HepG2 (cell line): ENCODE measurements at regions not wholly inside any gene's neighbourhood (a gene's known extent, or its start where the extent isn't known, plus 50 kb on each side); places are given as distances from the start of the nearest gene placed in this dataset.

Experiments used
- ATAC-seq: fragments of 200-7000 bp; cut with Tn5 transposase; 3 replicates; pipeline ENCODE4 v1.9.1; 2020; ENCODE audit warnings: mild to moderate bottlenecking, moderate library complexity
- BruUV-seq: library from RNA; stranded (reverse); fragments of 400-500 nt; replicated peaks from 2 replicates; lab custom pipeline; 2021; lab: Mats Ljungman, UMichigan
- CTCF ChIA-PET: fragments of 300-600 bp; formaldehyde crosslinking; extraction: SDS; loops from one replicate; lab custom pipeline; 2021; ENCODE audit warnings: low total read pairs, inconsistent platforms, low intra/inter-chr PET ratio; lab: Yijun Ruan, JAX
- POLR2A ChIA-PET: fragments of 350-600 bp; sonication (Branson Sonifier 250); formaldehyde crosslinking; loops from one replicate; lab custom pipeline; 2020; ENCODE audit warnings: antibody characterized with exemption, inconsistent platforms; lab: Yijun Ruan, JAX
- DNase-seq: peaks from one replicate; pipeline ENCODE4 v3.0.0-alpha.2; 2015; ENCODE audit warnings: low spot score
- FAIRE-seq: peaks from 3 replicates; lab custom pipeline; 2011; peaks lifted over from hg19 to GRCh38; lab: Jason Lieb, UNC
- H2AFZ ChIP-seq: one replicate; pipeline ENCODE4 v1.6.1; 2011; ENCODE audit warnings: low read length, inconsistent platforms
- H3K27ac ChIP-seq: fragments of 300-600 bp; 3 replicates; pipeline ENCODE4 v1.8.0; 2011; ENCODE audit warnings: mixed run types, mild to moderate bottlenecking, mixed read lengths, low read length, inconsistent platforms; ENCODE audit not compliant: insufficient read depth; ENCODE audit errors: extremely low read length
- H3K27me3 ChIP-seq, 2 experiments: fragments of 200-600 bp in 1 of 2; 2 replicates in 1 of 2; 3 replicates in 1 of 2; pipeline versions ENCODE4 v1.6.0 to v1.8.0; 2011; ENCODE audit warnings: low read length in 2 of 2, mild to moderate bottlenecking in 2 of 2, moderate library complexity in 2 of 2, inconsistent platforms in 1 of 2; ENCODE audit not compliant: insufficient read depth in 2 of 2, control insufficient read depth in 1 of 2
- H3K36me3 ChIP-seq, 2 experiments: fragments of 200-600 bp in 1 of 2; replicated peaks in 1 of 2; 2 replicates in 1 of 2; 3 replicates in 1 of 2; pipeline versions ENCODE4 v1.5.1 to v1.8.0; 2011; ENCODE audit warnings: low read length in 2 of 2, inconsistent platforms in 1 of 2; ENCODE audit not compliant: insufficient read depth in 2 of 2, control insufficient read depth in 1 of 2
- H3K4me1 ChIP-seq: 2 replicates; pipeline ENCODE4 v1.5.1; 2012; ENCODE audit warnings: low read length, inconsistent platforms; ENCODE audit not compliant: insufficient read depth
- H3K4me2 ChIP-seq: 2 replicates; pipeline ENCODE4 v1.6.0; 2011; ENCODE audit warnings: low read depth, low read length, inconsistent platforms
- H3K4me3 ChIP-seq, 3 experiments: fragments of 200-600 bp in 1 of 3; sonication (generic), shearing (Covaris generic) in 1 of 3; replicated peaks in 1 of 3; 2 replicates each; pipeline ENCODE4 v1.5.1; 2011 to 2016; ENCODE audit warnings: low read length in 3 of 3, inconsistent platforms in 2 of 3, low read depth in 2 of 3, mild to moderate bottlenecking in 2 of 3, control low read depth in 1 of 3, mixed read lengths in 1 of 3; ENCODE audit not compliant: insufficient read depth in 1 of 3
- H3K79me2 ChIP-seq: one replicate; pipeline ENCODE4 v1.6.1; 2011; ENCODE audit warnings: low read length, inconsistent platforms; ENCODE audit not compliant: insufficient read depth
- H3K9ac ChIP-seq: 2 replicates; pipeline ENCODE4 v1.6.0; 2011; ENCODE audit warnings: mild to moderate bottlenecking, low read depth, low read length, inconsistent platforms; ENCODE audit not compliant: insufficient read depth
- H3K9me3 ChIP-seq: 2 replicates; pipeline ENCODE4 v1.5.1; 2012; ENCODE audit warnings: mild to moderate bottlenecking, low read length
- H4K20me1 ChIP-seq: 2 replicates; pipeline ENCODE4 v1.6.0; 2011; ENCODE audit warnings: inconsistent platforms, mild to moderate bottlenecking, low read length, moderate library complexity; ENCODE audit not compliant: insufficient read depth
- DNMT3B ChIP-seq: conservative IDR thresholded peaks from 2 replicates; pipeline ENCODE4 v1.6.1; 2016; ENCODE audit warnings: missing biosample characterization, control low read depth
- MAFF ChIP-seq: IDR thresholded peaks from 2 replicates; pipeline ENCODE4 v1.6.1; 2011; ENCODE audit warnings: low read depth, low read length, improper control_type of control experiment
- MAFK ChIP-seq, 2 experiments: IDR thresholded peaks in 1 of 2; conservative IDR thresholded peaks in 1 of 2; 2 replicates each; pipeline ENCODE4 v1.6.1; 2011; ENCODE audit warnings: improper control_type of control experiment in 2 of 2, low read length in 2 of 2
- NBN ChIP-seq: fragments of 450-650 bp; conservative IDR thresholded peaks from 2 replicates; pipeline ENCODE4 v1.6.1; 2017
- TCF12 ChIP-seq, 2 experiments: fragments of 450-650 bp in 1 of 2; sonication (generic) in 1 of 2; formaldehyde crosslinking in 1 of 2; IDR thresholded peaks; 2 replicates each; pipeline versions ENCODE4 v1.6.1 to v1.8.0; 2017 to 2022; ENCODE audit warnings: antibody characterized with exemption in 1 of 2, mild to moderate bottlenecking in 1 of 2, missing genetic modification reagents in 1 of 2, moderate library complexity in 1 of 2
- ZFX ChIP-seq: sonication (generic); formaldehyde crosslinking; IDR thresholded peaks from 2 replicates; pipeline ENCODE4 v1.4.0; 2020; ENCODE audit warnings: mild to moderate bottlenecking, low read depth, missing genetic modification reagents, moderate library complexity
- ZNF101 ChIP-seq: sonication (generic); formaldehyde crosslinking; IDR thresholded peaks from 2 replicates; pipeline ENCODE4 v1.4.0; 2020; ENCODE audit warnings: mild to moderate bottlenecking, low read depth, missing genetic modification reagents, borderline replicate concordance
- WGBS: methylation state at CpG from one replicate; pipeline ENCODE4 v1.1.6; 2017; ENCODE audit warnings: low lambda C conversion rate; 5-methylcytosine and 5-hydroxymethylcytosine counted together
- in situ Hi-C: cut with HindIII; loops from 2 replicates; pipeline ENCODE4 v1.10.0; 2017; ENCODE audit warnings: low pct_unique_long_range_greater_than_20kb; ENCODE audit not compliant: extremely low pct_ligation_motif_present
- intact Hi-C: fragments of 100-400 bp; cut with micrococcal nuclease; formaldehyde crosslinking; loops from one replicate; pipeline ENCODE4 v1.10.0; 2022; ENCODE audit not compliant: unreplicated experiment
- TF ChIP-seq, protein P1 (sequence below): IDR thresholded peaks from 2 replicates; pipeline ENCODE4 v1.6.1; 2012; ENCODE audit warnings: inconsistent platforms
- TF ChIP-seq, protein P2 (sequence below): sonication (generic); formaldehyde crosslinking; IDR thresholded peaks from 2 replicates; pipeline ENCODE4 v1.8.1; 2023; ENCODE audit warnings: missing genetic modification reagents, mild to moderate bottlenecking, borderline replicate concordance
- TF ChIP-seq, protein P3 (sequence below): sonication (generic); formaldehyde crosslinking; IDR thresholded peaks from 2 replicates; pipeline ENCODE4 v1.4.0; 2020; ENCODE audit warnings: mild to moderate bottlenecking, missing genetic modification reagents
- TF ChIP-seq, protein P4 (sequence below): IDR thresholded peaks from 2 replicates; pipeline ENCODE4 v1.4.0; 2020; ENCODE audit warnings: mild to moderate bottlenecking, missing genetic modification reagents

DNA sequence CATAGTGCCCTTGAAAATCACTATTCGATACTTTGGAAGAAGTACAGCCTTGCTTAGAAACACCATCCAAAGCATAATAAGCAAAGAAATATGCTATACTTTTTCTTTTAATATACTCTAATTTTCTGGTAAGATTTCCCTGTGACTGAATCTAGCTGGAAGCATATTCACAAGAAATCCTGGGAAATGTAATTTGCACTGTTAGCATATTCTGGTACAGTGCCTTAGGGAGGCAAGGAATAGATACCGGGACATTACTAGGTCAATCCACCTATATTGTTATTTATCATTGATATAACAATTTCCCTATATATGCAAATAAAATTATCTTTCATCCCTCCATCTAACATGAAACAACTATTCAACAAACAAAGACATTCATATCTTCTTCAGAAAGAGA, 1131.3 kb upstream of the PRR20A start:
- CTCF ChIA-PET = no interaction called here
- intact Hi-C loops = no loop called here
- no peaks in the 10 kb centered on the region for H3K27me3 ChIP-seq
- no peak overlapping the region for H3K4me2 ChIP-seq
- in situ Hi-C loops = no loop called here
- POLR2A ChIA-PET = no interaction called here
- ATAC-seq (no peak), DNase-seq (no peak), FAIRE-seq (no peak)
- no peaks in the 10 kb centered on the region for H3K79me2 ChIP-seq
- no peaks in the 10 kb centered on the region for H3K4me1 ChIP-seq
- no peaks in the 10 kb centered on the region for H3K36me3 ChIP-seq
- no peak overlapping the region for H3K9ac ChIP-seq
- peak; percentile 46 for TF ChIP-seq MAFF
- TF ChIP-seq, protein P1, sequence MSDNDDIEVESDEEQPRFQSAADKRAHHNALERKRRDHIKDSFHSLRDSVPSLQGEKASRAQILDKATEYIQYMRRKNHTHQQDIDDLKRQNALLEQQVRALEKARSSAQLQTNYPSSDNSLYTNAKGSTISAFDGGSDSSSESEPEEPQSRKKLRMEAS = no peak
- TF ChIP-seq, protein P2, sequence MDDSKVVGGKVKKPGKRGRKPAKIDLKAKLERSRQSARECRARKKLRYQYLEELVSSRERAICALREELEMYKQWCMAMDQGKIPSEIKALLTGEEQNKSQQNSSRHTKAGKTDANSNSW (CRISPR knock-in tag) = no peak
- TF ChIP-seq, protein P3, sequence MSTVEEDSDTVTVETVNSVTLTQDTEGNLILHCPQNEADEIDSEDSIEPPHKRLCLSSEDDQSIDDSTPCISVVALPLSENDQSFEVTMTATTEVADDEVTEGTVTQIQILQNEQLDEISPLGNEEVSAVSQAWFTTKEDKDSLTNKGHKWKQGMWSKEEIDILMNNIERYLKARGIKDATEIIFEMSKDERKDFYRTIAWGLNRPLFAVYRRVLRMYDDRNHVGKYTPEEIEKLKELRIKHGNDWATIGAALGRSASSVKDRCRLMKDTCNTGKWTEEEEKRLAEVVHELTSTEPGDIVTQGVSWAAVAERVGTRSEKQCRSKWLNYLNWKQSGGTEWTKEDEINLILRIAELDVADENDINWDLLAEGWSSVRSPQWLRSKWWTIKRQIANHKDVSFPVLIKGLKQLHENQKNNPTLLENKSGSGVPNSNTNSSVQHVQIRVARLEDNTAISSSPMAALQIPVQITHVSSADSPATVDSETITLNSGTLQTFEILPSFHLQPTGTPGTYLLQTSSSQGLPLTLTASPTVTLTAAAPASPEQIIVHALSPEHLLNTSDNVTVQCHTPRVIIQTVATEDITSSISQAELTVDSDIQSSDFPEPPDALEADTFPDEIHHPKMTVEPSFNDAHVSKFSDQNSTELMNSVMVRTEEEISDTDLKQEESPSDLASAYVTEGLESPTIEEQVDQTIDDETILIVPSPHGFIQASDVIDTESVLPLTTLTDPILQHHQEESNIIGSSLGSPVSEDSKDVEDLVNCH (CRISPR knock-in tag) = no peak
- TF ChIP-seq TCF12 (IDR thresholded peaks at IDR 0.05) = no peak
- TF ChIP-seq TCF12 (CRISPR knock-in tag; IDR thresholded peaks at IDR 0.05) = no peak
- peak; percentile 51 to 63; a peak in 3 of 4 replicates for TF ChIP-seq MAFK (conservative IDR thresholded peaks at IDR 0.05 in 1 of 2, IDR thresholded peaks at IDR 0.05 in 1 of 2; ENCODE audit: low read length in 2 of 2)
- no peak for TF ChIP-seq ZNF101 (CRISPR knock-in tag)
- no peak for TF ChIP-seq DNMT3B (CRISPR knock-in tag)
- TF ChIP-seq NBN = no peak
- TF ChIP-seq, protein P4, sequence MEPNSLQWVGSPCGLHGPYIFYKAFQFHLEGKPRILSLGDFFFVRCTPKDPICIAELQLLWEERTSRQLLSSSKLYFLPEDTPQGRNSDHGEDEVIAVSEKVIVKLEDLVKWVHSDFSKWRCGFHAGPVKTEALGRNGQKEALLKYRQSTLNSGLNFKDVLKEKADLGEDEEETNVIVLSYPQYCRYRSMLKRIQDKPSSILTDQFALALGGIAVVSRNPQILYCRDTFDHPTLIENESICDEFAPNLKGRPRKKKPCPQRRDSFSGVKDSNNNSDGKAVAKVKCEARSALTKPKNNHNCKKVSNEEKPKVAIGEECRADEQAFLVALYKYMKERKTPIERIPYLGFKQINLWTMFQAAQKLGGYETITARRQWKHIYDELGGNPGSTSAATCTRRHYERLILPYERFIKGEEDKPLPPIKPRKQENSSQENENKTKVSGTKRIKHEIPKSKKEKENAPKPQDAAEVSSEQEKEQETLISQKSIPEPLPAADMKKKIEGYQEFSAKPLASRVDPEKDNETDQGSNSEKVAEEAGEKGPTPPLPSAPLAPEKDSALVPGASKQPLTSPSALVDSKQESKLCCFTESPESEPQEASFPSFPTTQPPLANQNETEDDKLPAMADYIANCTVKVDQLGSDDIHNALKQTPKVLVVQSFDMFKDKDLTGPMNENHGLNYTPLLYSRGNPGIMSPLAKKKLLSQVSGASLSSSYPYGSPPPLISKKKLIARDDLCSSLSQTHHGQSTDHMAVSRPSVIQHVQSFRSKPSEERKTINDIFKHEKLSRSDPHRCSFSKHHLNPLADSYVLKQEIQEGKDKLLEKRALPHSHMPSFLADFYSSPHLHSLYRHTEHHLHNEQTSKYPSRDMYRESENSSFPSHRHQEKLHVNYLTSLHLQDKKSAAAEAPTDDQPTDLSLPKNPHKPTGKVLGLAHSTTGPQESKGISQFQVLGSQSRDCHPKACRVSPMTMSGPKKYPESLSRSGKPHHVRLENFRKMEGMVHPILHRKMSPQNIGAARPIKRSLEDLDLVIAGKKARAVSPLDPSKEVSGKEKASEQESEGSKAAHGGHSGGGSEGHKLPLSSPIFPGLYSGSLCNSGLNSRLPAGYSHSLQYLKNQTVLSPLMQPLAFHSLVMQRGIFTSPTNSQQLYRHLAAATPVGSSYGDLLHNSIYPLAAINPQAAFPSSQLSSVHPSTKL (CRISPR knock-in tag) = no peak
- TF ChIP-seq ZFX = no peak
- H2AFZ ChIP-seq = no peak overlapping the region
- H3K27ac ChIP-seq = no peak overlapping the region
- H4K20me1 ChIP-seq = no peaks in the 10 kb centered on the region
- 23% methylated on average over 2 of the region's 2 CpGs for WGBS
- H3K4me3 ChIP-seq = no peak overlapping the region
- peaks cover 40% of the 10 kb centered on the region for H3K9me3 ChIP-seq
- no TSS peak for BruUV-seq
